ENCODE measurements at regions not wholly inside any gene's neighbourhood (a gene's known extent, or its start where the extent isn't known, plus 50 kb on each side); places are given as distances from the start of the nearest gene placed in this dataset. TPM values are rescaled to one million over a fixed set of nuclear protein-coding genes. Genes with fewer than 3 reads are reported as not detected.

GRCh38 chr7:106814887-106815286 is 50.2 kb upstream of the PIK3CG start:
- Histone ChIP-seq H3K27ac (ENCODE audit: low read length in 2 of 2) (no peak overlapping the region), H3K9ac (ENCODE audit: low read length) (no peak overlapping the region), H3K27me3 (replicated peaks in 1 of 4; ENCODE audit: control extremely low read depth in 1 of 4, control insufficient read depth in 3 of 4, insufficient read depth in 4 of 4, low read length in 3 of 4) (no peaks in the 10 kb centered on the region), H3K9me3 (ENCODE audit: control extremely low read depth in 1 of 3, control insufficient read depth in 2 of 3, insufficient read depth in 1 of 3, low read length in 2 of 3) (no peaks in the 10 kb centered on the region), H2AFZ (ENCODE audit: insufficient read depth, low read depth, low read length, poor library complexity, severe bottlenecking) (no peak overlapping the region), H3K36me3 (replicated peaks in 1 of 2; ENCODE audit: control extremely low read depth in 1 of 2, control insufficient read depth in 1 of 2, extremely low read depth in 1 of 2, insufficient read depth in 2 of 2, low read length in 1 of 2) (no peaks in the 10 kb centered on the region), H3K4me3 (ENCODE audit: control extremely low read depth in 1 of 5, extremely low read depth in 1 of 5, insufficient read depth in 1 of 5, low read depth in 2 of 5, low read length in 4 of 5) (no peak overlapping the region), H4K20me1 (ENCODE audit: control insufficient read depth, insufficient read depth, low read length, poor library complexity, severe bottlenecking) (no peaks in the 10 kb centered on the region), H3K4me2 (replicated peaks; ENCODE audit: low read depth, low read length, poor library complexity, severe bottlenecking) (no peak overlapping the region), H3K79me2 (ENCODE audit: control insufficient read depth, insufficient read depth, low read length) (no peaks in the 10 kb centered on the region), H3K4me1 (ENCODE audit: control insufficient read depth in 2 of 2, insufficient read depth in 2 of 2, low read length in 2 of 2) (peaks cover 12 to 15% of the 10 kb centered on the region in 2 donors)
- ChIA-PET CTCF (interaction anchor here (1.0 kb wide), 1 partner anchor 155 kb away, joined by 3 read pairs; no protein-coding TSS in a partner anchor), POLR2A (no interaction called here)
- H3K4me1 Mint-ChIP-seq, result peaks cover 16% of the 10 kb centered on the region
- H3K4me3 Mint-ChIP-seq, result no peak overlapping the region
- WGBS (ENCODE audit: insufficient coverage), result 71% methylated on average over 6 of the region's 7 CpGs
- H3K9me3 Mint-ChIP-seq (ENCODE audit: insufficient read depth), result no peaks in the 10 kb centered on the region
- no peak for TF ChIP-seq CTCF (IDR thresholded peaks at IDR 0.05)
- TF ChIP-seq EZH2 (IDR thresholded peaks at IDR 0.05; ENCODE audit: borderline replicate concordance, insufficient read depth, low read depth, low read length, poor library complexity, severe bottlenecking), result no peak
- intact Hi-C loops (cut with micrococcal nuclease), result no loop called here
- no peak for ATAC-seq (ENCODE audit: low read depth)
- no peaks in the 10 kb centered on the region for H3K27me3 Mint-ChIP-seq
- DNase-seq, result no peak
- no peak overlapping the region for H3K27ac Mint-ChIP-seq

Small RNAs in the stretch of these regions (small RNA-seq; reads per million reads assigned to genes)
- not detected for gene RNA5SP236 (ENCODE audit: insufficient read length, low read depth, low replicate concordance)
